ENCODE measurements at regions not wholly inside any gene's neighbourhood (a gene's known extent, or its start where the extent isn't known, plus 50 kb on each side); places are given as distances from the start of the nearest gene placed in this dataset.
"Not testable (repeated sequence)": the region's sequence is repeated elsewhere in the genome, so short reads cannot be mapped to it uniquely, and the experiment has no call there.

- peaks cover 3% of the 10 kb centered on the region for H3K9me3 ChIP-seq (ENCODE audit: insufficient read depth, low read depth, low read length)
- H3K4me1 ChIP-seq (ENCODE audit: control insufficient read depth in 1 of 2, insufficient read depth in 2 of 2, low read length in 2 of 2): no peaks in the 10 kb centered on the region
- no peak overlapping the region for H3K9ac ChIP-seq (ENCODE audit: low read length)
- no peak overlapping the region for H4K91ac ChIP-seq (ENCODE audit: low read depth, low read length)
- H3K27me3 ChIP-seq (ENCODE audit: insufficient read depth, low read length): no peaks in the 10 kb centered on the region
- no peak overlapping the region for H4K8ac ChIP-seq (ENCODE audit: low read depth, low read length)
- no peak overlapping the region for H3K4me3 ChIP-seq (ENCODE audit: low read depth, low read length)
- no peak overlapping the region for H2BK120ac ChIP-seq (ENCODE audit: insufficient read depth, low read length, poor library complexity)
- no peak overlapping the region for H3K4ac ChIP-seq (ENCODE audit: low read depth, low read length)
- no peak for DNase-seq
- no peak overlapping the region for H2AK5ac ChIP-seq (ENCODE audit: low read length)
- no peaks in the 10 kb centered on the region for H3K36me3 ChIP-seq (ENCODE audit: control insufficient read depth in 1 of 2, insufficient read depth in 2 of 2, low read length in 2 of 2)
- no peak overlapping the region for H4K12ac ChIP-seq (ENCODE audit: low read depth, low read length)
- H3K23ac ChIP-seq (ENCODE audit: low read length): no peak overlapping the region
- no CpG with 5 or more reads among the region's 15 CpGs for WGBS (ENCODE audit: extremely low coverage, insufficient coverage, insufficient read length)
- no peak overlapping the region for H2AFZ ChIP-seq (ENCODE audit: insufficient read depth, low read length, poor library complexity)
- no peak overlapping the region for H3K18ac ChIP-seq (ENCODE audit: low read length)
- H2BK12ac ChIP-seq (ENCODE audit: low read length): no peak overlapping the region
- no peaks in the 10 kb centered on the region for H3K79me1 ChIP-seq (ENCODE audit: low read length)
- no peak overlapping the region for H3K14ac ChIP-seq (ENCODE audit: low read length)
- H3K27ac ChIP-seq (ENCODE audit: low read depth, low read length): no peak overlapping the region
- H3K4me2 ChIP-seq (ENCODE audit: low read length): no peak overlapping the region
- H2BK5ac ChIP-seq (ENCODE audit: low read depth, low read length, poor library complexity): no peak overlapping the region
- H3K79me2 ChIP-seq (ENCODE audit: control insufficient read depth, insufficient read depth, low read length, poor library complexity): no peaks in the 10 kb centered on the region
These were observed 61.0 kb upstream of the SMIM23 start for GRCh38 chr5:171724468-171725204.

- Histone ChIP-seq H4K12ac (ENCODE audit: low read depth, low read length) (no peak overlapping the region), H3K18ac (ENCODE audit: low read length) (no peak overlapping the region), H2BK12ac (ENCODE audit: low read length) (no peak overlapping the region), H4K8ac (ENCODE audit: low read depth, low read length) (no peak overlapping the region), H3K4me3 (ENCODE audit: low read depth, low read length) (no peak overlapping the region), H2AFZ (ENCODE audit: insufficient read depth, low read length, poor library complexity) (no peak overlapping the region), H2BK5ac (ENCODE audit: low read depth, low read length, poor library complexity) (no peak overlapping the region), H3K9me3 (ENCODE audit: insufficient read depth, low read depth, low read length) (peaks cover 3% of the 10 kb centered on the region), H3K36me3 (ENCODE audit: control insufficient read depth in 1 of 2, insufficient read depth in 2 of 2, low read length in 2 of 2) (no peaks in the 10 kb centered on the region), H2BK120ac (ENCODE audit: insufficient read depth, low read length, poor library complexity) (no peak overlapping the region), H3K4me1 (ENCODE audit: control insufficient read depth in 1 of 2, insufficient read depth in 2 of 2, low read length in 2 of 2) (no peaks in the 10 kb centered on the region), H3K14ac (ENCODE audit: low read length) (no peak overlapping the region), H3K27ac (ENCODE audit: low read depth, low read length) (no peak overlapping the region), H3K23ac (ENCODE audit: low read length) (no peak overlapping the region), H3K4ac (ENCODE audit: low read depth, low read length) (no peak overlapping the region), H2AK5ac (ENCODE audit: low read length) (no peak overlapping the region), H3K4me2 (ENCODE audit: low read length) (no peak overlapping the region), H3K9ac (ENCODE audit: low read length) (no peak overlapping the region), H3K79me2 (ENCODE audit: control insufficient read depth, insufficient read depth, low read length, poor library complexity) (no peaks in the 10 kb centered on the region), H4K91ac (ENCODE audit: low read depth, low read length) (no peak overlapping the region), H3K79me1 (ENCODE audit: low read length) (no peaks in the 10 kb centered on the region), H3K27me3 (ENCODE audit: insufficient read depth, low read length) (no peaks in the 10 kb centered on the region)
- no peak for DNase-seq
- no CpG with 5 or more reads among the region's 3 CpGs for WGBS (ENCODE audit: extremely low coverage, insufficient coverage, insufficient read length)
These were observed 60.4 kb upstream of the SMIM23 start for GRCh38 chr5:171725205-171725601.

- not testable (repeated sequence) for H2AK5ac ChIP-seq (ENCODE audit: low read length); H3K9ac ChIP-seq (ENCODE audit: low read length); H4K91ac ChIP-seq (ENCODE audit: low read depth, low read length); H4K8ac ChIP-seq (ENCODE audit: low read depth, low read length); H4K12ac ChIP-seq (ENCODE audit: low read depth, low read length); H3K4ac ChIP-seq (ENCODE audit: low read depth, low read length); H3K14ac ChIP-seq (ENCODE audit: low read length); H3K27me3 ChIP-seq (ENCODE audit: insufficient read depth, low read length); H3K4me1 ChIP-seq (ENCODE audit: control insufficient read depth in 1 of 2, insufficient read depth in 2 of 2, low read length in 2 of 2); DNase-seq; H3K18ac ChIP-seq (ENCODE audit: low read length); H3K79me2 ChIP-seq (ENCODE audit: control insufficient read depth, insufficient read depth, low read length, poor library complexity); H2BK120ac ChIP-seq (ENCODE audit: insufficient read depth, low read length, poor library complexity); H3K27ac ChIP-seq (ENCODE audit: low read depth, low read length); H3K36me3 ChIP-seq (ENCODE audit: control insufficient read depth in 1 of 2, insufficient read depth in 2 of 2, low read length in 2 of 2); H3K9me3 ChIP-seq (ENCODE audit: insufficient read depth, low read depth, low read length); H3K4me2 ChIP-seq (ENCODE audit: low read length); H3K79me1 ChIP-seq (ENCODE audit: low read length); H3K23ac ChIP-seq (ENCODE audit: low read length); H2BK12ac ChIP-seq (ENCODE audit: low read length); H2AFZ ChIP-seq (ENCODE audit: insufficient read depth, low read length, poor library complexity); H3K4me3 ChIP-seq (ENCODE audit: low read depth, low read length); H2BK5ac ChIP-seq (ENCODE audit: low read depth, low read length, poor library complexity)
- no CpG with 5 or more reads among the region's 2 CpGs for WGBS (ENCODE audit: extremely low coverage, insufficient coverage, insufficient read length)
These were observed 58.8 kb upstream of the SMIM23 start for GRCh38 chr5:171726819-171727218.

GRCh38 chr5:171728686-171729085, 56.9 kb upstream of the SMIM23 start:
- Histone ChIP-seq H2BK120ac (ENCODE audit: insufficient read depth, low read length, poor library complexity) (no peak overlapping the region), H3K23ac (ENCODE audit: low read length) (no peak overlapping the region), H3K79me1 (ENCODE audit: low read length) (no peaks in the 10 kb centered on the region), H2BK12ac (ENCODE audit: low read length) (no peak overlapping the region), H3K4me2 (ENCODE audit: low read length) (no peak overlapping the region), H4K91ac (ENCODE audit: low read depth, low read length) (no peak overlapping the region), H3K27me3 (ENCODE audit: insufficient read depth, low read length) (no peaks in the 10 kb centered on the region), H3K9ac (ENCODE audit: low read length) (no peak overlapping the region), H2BK5ac (ENCODE audit: low read depth, low read length, poor library complexity) (no peak overlapping the region), H3K9me3 (ENCODE audit: insufficient read depth, low read depth, low read length) (peaks cover 3% of the 10 kb centered on the region), H3K79me2 (ENCODE audit: control insufficient read depth, insufficient read depth, low read length, poor library complexity) (no peaks in the 10 kb centered on the region), H3K4me1 (ENCODE audit: control insufficient read depth in 1 of 2, insufficient read depth in 2 of 2, low read length in 2 of 2) (no peaks in the 10 kb centered on the region), H3K14ac (ENCODE audit: low read length) (no peak overlapping the region), H4K8ac (ENCODE audit: low read depth, low read length) (no peak overlapping the region), H3K18ac (ENCODE audit: low read length) (no peak overlapping the region), H3K4me3 (ENCODE audit: low read depth, low read length) (no peak overlapping the region), H4K12ac (ENCODE audit: low read depth, low read length) (no peak overlapping the region), H2AFZ (ENCODE audit: insufficient read depth, low read length, poor library complexity) (no peak overlapping the region), H3K27ac (ENCODE audit: low read depth, low read length) (no peak overlapping the region), H3K4ac (ENCODE audit: low read depth, low read length) (no peak overlapping the region), H2AK5ac (ENCODE audit: low read length) (no peak overlapping the region), H3K36me3 (ENCODE audit: control insufficient read depth in 1 of 2, insufficient read depth in 2 of 2, low read length in 2 of 2) (no peaks in the 10 kb centered on the region)
- WGBS (ENCODE audit: extremely low coverage, insufficient coverage, insufficient read length): no CpG with 5 or more reads among the region's 1 CpG
- no peak for DNase-seq
